Activated CD8-positive, alpha-beta memory T cell treated with anti-CD3 and anti-CD28 coated beads, Interleukin-2, amount 10 ng/mL, durations not matched to agents 7 days and 5 days (primary cell): ENCODE measurements at regions not wholly inside any gene's neighbourhood (a gene's known extent, or its start where the extent isn't known, plus 50 kb on each side); places are given as distances from the start of the nearest gene placed in this dataset.
"Not testable (repeated sequence)": the region's sequence is repeated elsewhere in the genome, so short reads cannot be mapped to it uniquely, and the experiment has no call there.

Experiments
- ATAC-seq: fragments of 150-1000 bp; cut with Tn5 transposase; one replicate; pipeline ENCODE4 v1.10.0; 2021; ENCODE audit warnings: moderate library complexity
- CTCF ChIA-PET: fragments of 350-600 bp; sonication (Branson Sonifier 250); formaldehyde crosslinking; loops from one replicate; lab custom pipeline; 2021; ENCODE audit warnings: antibody characterized with exemption; lab: Charles Lee
- DNase-seq: peaks from one replicate; pipeline ENCODE4 v3.0.0-alpha.2; 2020
- H3K27ac Mint-ChIP-seq: one replicate; pipeline ENCODE4 v1.8.0; 2021; ENCODE audit warnings: mild to moderate bottlenecking, mixed read lengths
- H3K27me3 Mint-ChIP-seq: one replicate; pipeline ENCODE4 v1.8.0; 2021; ENCODE audit warnings: mixed read lengths
- H3K36me3 Mint-ChIP-seq: one replicate; pipeline ENCODE4 v1.8.0; 2021; ENCODE audit warnings: mild to moderate bottlenecking, mixed read lengths
- H3K4me1 Mint-ChIP-seq: one replicate; pipeline ENCODE4 v1.8.0; 2021; ENCODE audit warnings: mixed read lengths
- H3K4me3 Mint-ChIP-seq: one replicate; pipeline ENCODE4 v1.8.0; 2021; ENCODE audit warnings: mild to moderate bottlenecking, moderate library complexity, mixed read lengths
- H3K9me3 Mint-ChIP-seq: one replicate; pipeline ENCODE4 v1.8.0; 2022; ENCODE audit warnings: low read depth, mixed read lengths

DNA sequence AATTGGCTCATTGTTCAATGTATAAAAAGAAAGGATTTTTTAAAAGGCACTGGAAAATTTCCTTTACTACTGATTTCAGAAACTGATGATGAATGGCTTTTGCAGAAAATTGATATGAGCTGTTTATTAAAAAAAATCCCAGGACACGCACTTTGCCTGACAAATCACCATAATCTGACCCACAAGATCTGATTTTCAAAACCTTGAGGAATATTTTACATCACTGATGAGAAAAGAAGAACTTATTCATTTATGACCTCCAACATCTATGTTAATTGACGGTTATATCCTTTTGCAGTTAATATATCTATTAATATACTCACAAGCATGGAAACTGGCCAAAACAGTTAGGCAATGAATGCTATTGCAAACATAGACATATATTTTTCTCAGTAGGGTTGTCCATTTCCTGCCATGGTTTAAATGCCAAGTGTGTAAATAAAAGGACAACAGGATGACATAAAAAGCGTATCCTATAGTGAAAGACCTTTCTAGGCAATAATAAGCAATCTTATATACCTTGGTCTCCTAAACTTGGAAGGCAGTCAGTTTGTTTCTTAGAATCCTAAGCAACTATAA, 109.7 kb upstream of the SLC7A14 start:
- no peaks in the 10 kb centered on the region for H3K36me3 Mint-ChIP-seq
- CTCF ChIA-PET, result no interaction called here
- H3K27me3 Mint-ChIP-seq, result no peaks in the 10 kb centered on the region
- H3K4me3 Mint-ChIP-seq, result no peak overlapping the region
- no peaks in the 10 kb centered on the region for H3K9me3 Mint-ChIP-seq
- no peak overlapping the region for H3K27ac Mint-ChIP-seq
- no peak for ATAC-seq
- no peaks in the 10 kb centered on the region for H3K4me1 Mint-ChIP-seq
- DNase-seq, result no peak

DNA sequence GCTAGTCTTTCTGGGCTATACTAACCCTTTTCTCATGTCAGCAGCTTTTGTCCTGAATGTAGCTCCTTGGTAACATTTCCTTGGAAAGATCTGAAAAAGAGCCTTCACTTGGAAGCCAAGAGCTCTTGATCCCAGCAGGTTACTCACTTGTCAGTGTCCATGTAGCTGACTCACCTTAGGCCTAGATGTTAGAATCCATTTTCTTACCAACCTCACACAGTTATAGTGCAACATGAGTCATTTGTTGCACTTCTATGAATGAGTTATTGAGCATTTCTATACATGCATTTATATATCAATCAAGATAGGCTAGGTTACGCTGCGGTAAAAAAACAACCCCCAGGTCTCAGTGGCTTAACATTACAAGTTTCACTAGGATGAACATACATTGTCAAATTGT, 106.8 kb upstream of the SLC7A14 start:
- CTCF ChIA-PET, result no interaction called here
- Mint-ChIP-seq H3K4me1 (no peaks in the 10 kb centered on the region), H3K36me3 (no peaks in the 10 kb centered on the region), H3K27me3 (no peaks in the 10 kb centered on the region), H3K9me3 (no peaks in the 10 kb centered on the region), H3K4me3 (no peak overlapping the region), H3K27ac (no peak overlapping the region)
- no peak for DNase-seq
- no peak for ATAC-seq

DNA sequence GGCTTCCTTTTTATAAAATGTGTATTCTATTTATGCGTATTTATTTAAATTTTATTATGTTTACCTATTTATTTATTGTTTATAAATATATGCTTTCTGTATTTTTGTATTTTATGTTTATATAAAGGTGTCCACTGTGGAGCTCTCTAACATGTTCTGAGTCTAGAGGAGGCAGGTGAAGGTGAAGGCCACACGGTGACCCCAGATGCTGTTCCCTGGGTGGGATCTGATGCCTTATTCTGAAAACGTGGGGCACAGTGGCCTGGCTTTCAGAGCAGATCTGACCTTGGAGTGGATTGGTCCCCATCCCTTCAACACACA, 104.7 kb upstream of the SLC7A14 start:
- no peaks in the 10 kb centered on the region for H3K36me3 Mint-ChIP-seq
- no peaks in the 10 kb centered on the region for H3K27me3 Mint-ChIP-seq
- H3K9me3 Mint-ChIP-seq, result no peaks in the 10 kb centered on the region
- no peaks in the 10 kb centered on the region for H3K4me1 Mint-ChIP-seq
- no peak overlapping the region for H3K27ac Mint-ChIP-seq
- CTCF ChIA-PET, result interaction anchor here (0.9 to 2.2 kb wide), 3 partner anchors 273 to 279 kb away, joined by 4 to 8 read pairs (median 5); no protein-coding TSS in a partner anchor
- ATAC-seq (no peak), DNase-seq (no peak)
- no peak overlapping the region for H3K4me3 Mint-ChIP-seq

DNA sequence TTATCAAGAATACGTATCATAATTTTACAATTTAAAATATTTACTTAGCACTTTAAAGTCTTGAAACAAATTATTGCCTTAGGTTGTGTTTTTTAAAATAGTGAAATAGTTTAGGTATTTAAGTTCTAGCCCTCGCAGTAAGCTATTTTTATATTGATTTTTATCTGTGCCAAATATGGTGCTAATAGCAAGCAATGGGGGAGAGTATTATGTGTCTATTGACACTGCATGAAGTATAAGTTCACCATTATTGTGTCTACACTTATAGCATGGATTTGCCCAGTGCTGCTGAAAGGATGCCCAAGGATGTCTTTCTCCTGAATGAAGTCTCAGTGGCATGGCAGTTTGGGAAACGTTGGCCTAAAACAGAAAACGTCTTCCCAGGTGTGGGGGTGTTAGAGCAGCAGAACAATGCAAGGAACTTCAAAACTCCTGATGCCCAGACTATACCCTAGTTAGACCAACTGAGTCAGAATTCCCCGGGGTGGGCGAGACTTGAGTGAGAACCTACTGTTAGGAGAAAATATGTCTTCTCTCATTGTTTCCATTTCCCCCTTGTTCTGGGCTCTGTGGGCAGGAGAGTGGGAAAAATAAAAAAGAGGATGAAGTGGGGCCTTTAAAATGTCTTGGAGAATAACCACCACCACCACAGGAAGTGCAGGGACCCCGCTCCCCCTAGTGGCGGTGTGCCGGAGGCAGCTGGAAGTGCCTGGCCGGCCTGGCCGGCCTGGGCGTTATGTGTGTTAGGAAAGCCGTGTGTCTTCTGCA, 104.2 kb upstream of the SLC7A14 start:
- CTCF ChIA-PET, result interaction anchor here (0.9 to 2.2 kb wide), 4 partner anchors 21 to 278 kb away, joined by 3 to 8 read pairs (median 4); no protein-coding TSS in a partner anchor
- Mint-ChIP-seq H3K9me3 (no peaks in the 10 kb centered on the region), H3K4me1 (no peaks in the 10 kb centered on the region), H3K27ac (no peak overlapping the region), H3K27me3 (no peaks in the 10 kb centered on the region), H3K4me3 (no peak overlapping the region), H3K36me3 (no peaks in the 10 kb centered on the region)
- no peak for ATAC-seq
- peak; percentile 46 for DNase-seq

DNA sequence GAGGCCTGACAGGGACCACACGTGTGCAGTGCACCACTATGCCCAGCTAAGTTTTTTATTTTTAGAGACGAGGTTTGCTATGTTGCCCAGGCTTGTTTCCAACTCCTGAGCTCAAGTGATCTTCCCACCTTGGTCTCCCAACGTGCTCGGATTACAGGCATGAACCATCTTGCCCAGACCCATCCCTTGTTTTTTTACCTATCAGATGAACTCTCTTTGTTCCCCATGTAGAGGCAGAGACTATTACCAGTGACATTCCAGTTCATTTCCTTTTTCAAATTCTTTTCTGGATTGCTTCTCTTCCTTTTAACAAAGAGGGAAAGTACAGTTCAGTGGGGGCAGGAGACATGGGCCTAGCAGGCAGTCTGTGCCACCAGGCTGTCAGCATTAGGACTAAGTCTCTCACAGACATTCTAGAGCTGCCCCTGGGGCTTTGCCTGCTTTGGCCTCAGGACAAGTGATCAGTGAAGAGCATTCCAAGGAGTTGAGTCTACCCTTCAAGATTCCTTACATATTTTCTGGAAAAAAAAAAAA, 103.5 kb upstream of the SLC7A14 start:
- Mint-ChIP-seq H3K36me3 (no peaks in the 10 kb centered on the region), H3K27ac (no peak overlapping the region), H3K4me1 (no peaks in the 10 kb centered on the region), H3K27me3 (no peaks in the 10 kb centered on the region), H3K4me3 (no peak overlapping the region), H3K9me3 (no peaks in the 10 kb centered on the region)
- DNase-seq, result no peak
- CTCF ChIA-PET, result interaction anchor here (1.4 to 2.2 kb wide), 3 partner anchors 20 to 276 kb away, joined by 3 to 8 read pairs (median 5); no protein-coding TSS in a partner anchor
- no peak for ATAC-seq

DNA sequence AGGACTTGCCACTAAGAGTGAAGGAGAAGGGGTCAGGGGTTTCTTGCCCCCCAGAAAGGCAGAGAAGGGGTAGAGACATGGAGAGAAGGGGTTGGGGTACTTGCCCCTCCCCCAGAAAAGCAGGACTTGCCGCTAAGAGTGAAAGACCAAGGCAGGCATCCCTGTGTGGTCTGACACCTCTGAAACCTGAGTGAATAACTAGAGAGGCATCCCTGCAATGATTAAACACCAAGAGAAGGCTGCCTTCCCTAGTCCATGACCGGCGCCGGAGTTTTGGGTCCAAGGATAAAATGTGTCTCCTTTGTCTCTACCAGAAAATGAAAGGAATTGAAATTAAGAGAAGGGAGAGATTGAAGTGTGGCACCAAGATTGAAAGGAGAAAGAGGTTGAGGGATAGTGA, 102.3 kb upstream of the SLC7A14 start:
- H3K27me3 Mint-ChIP-seq, DNase-seq, H3K4me3 Mint-ChIP-seq, H3K9me3 Mint-ChIP-seq, H3K4me1 Mint-ChIP-seq, H3K36me3 Mint-ChIP-seq, H3K27ac Mint-ChIP-seq, CTCF ChIA-PET, ATAC-seq: not testable (repeated sequence)

DNA sequence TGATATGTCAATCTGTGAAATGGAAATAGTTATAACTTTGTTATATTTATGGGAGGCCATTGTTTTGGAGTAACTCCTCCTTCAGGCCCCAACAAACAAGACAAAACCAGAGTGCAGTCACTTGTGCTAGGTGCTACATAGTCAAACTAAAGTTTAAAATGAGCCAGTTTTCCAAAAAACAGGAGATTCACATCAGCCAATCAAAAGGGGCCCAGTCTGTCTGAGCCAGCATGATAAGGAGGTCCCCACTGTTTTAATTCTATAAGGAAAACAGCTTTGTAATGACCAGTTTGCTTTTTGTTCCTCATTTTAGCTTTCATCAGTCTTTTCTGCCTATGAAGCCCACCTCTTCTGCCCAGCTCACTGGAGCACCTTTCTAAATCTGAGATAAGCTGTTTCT, 94.7 kb upstream of the SLC7A14 start:
- ATAC-seq (no peak), DNase-seq (no peak)
- Mint-ChIP-seq H3K27ac (no peak overlapping the region), H3K4me1 (no peaks in the 10 kb centered on the region), H3K9me3 (no peaks in the 10 kb centered on the region), H3K27me3 (peaks cover 3% of the 10 kb centered on the region), H3K36me3 (no peaks in the 10 kb centered on the region), H3K4me3 (no peak overlapping the region)
- CTCF ChIA-PET, result no interaction called here

DNA sequence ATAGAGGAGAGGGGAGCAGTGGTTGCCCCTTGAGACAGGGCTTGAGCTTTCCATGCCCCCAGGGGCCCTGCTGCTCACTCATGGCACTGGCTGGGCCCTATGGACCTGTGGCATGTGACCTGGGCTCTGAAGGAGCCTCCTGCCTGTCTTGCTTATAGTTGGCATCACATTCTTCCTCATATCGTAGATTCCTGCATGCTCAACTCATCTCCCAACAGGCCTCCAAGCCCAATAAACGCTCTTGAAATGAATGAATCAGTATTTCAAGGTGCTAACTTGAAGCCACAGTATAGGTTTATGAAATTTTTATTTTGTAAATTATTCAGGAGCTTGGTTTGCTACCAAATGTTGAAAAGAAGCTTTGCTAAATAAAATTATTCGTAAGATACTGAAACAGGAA, 93.3 kb upstream of the SLC7A14 start:
- peaks cover 3% of the 10 kb centered on the region for H3K27me3 Mint-ChIP-seq
- no peak overlapping the region for H3K4me3 Mint-ChIP-seq
- no peaks in the 10 kb centered on the region for H3K4me1 Mint-ChIP-seq
- no peak for DNase-seq
- CTCF ChIA-PET, result no interaction called here
- no peaks in the 10 kb centered on the region for H3K36me3 Mint-ChIP-seq
- ATAC-seq, result no peak
- no peaks in the 10 kb centered on the region for H3K9me3 Mint-ChIP-seq
- no peak overlapping the region for H3K27ac Mint-ChIP-seq

DNA sequence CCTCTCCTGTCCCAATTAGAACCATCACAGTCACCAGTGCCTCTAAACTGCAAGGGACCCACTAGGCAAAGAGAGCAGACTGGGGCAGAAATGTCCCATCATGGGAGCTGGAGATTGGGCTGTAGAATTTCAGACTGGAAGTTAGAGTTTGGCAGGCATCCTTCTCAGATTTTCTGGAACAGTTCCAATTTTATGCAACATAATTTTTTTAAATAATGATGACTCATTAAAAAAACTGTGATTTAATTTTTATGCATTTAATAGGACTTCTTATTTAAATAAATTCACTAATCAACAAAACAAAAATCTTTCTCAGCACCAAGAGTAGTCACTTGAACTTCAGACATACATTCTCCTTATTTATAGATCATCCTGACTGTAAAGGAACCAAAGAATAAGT, 84.6 kb upstream of the SLC7A14 start:
- CTCF ChIA-PET, result no interaction called here
- H3K4me1 Mint-ChIP-seq, result no peaks in the 10 kb centered on the region
- no peaks in the 10 kb centered on the region for H3K27me3 Mint-ChIP-seq

DNA sequence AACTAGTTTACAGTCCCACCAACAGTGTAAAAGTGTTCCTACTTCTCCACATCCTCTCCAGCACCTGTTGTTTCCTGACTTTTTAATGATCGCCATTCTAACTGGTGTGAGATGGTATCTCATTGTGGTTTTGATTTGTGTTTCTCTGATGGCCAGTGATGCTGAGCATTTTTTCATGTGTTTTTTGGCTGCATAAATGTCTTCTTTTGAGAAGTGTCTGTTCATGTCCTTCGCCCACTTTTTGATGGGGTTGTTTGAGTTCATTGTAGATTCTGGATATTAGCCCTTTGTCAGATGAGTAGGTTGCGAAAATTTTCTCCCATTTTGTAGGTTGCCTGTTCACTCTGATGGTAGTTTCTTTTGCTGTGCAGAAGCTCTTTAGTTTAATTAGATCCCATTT, 77.1 kb upstream of the SLC7A14 start:
- H3K36me3 Mint-ChIP-seq, CTCF ChIA-PET, DNase-seq, H3K27me3 Mint-ChIP-seq, H3K9me3 Mint-ChIP-seq, H3K4me3 Mint-ChIP-seq, H3K27ac Mint-ChIP-seq, H3K4me1 Mint-ChIP-seq, ATAC-seq: not testable (repeated sequence)

More for the DNA sequence above, 84.6 kb upstream of the SLC7A14 start:
- no peak overlapping the region for H3K27ac Mint-ChIP-seq
- H3K36me3 Mint-ChIP-seq, result no peaks in the 10 kb centered on the region
- H3K9me3 Mint-ChIP-seq, result no peaks in the 10 kb centered on the region
- no peak for DNase-seq
- ATAC-seq, result no peak
- no peak overlapping the region for H3K4me3 Mint-ChIP-seq

DNA sequence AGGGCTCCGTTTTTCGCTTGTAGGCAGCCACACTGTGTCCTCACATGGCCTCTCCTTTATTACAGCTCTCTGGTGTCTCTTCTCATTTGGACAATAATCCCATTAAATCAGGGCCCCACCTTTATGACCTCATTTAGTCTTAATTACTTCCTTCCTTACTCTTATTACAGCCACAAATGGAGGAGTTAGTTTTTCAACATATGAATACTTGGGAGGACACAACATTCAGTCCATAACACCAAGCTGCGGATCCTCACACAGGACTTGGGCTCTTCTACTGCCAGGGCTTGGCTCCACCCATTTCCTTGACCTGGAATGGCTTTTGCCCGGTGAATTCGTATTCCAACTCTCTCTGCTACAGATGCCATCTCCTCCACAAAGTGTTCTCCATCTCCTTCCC, 74.3 kb upstream of the SLC7A14 start:
- Mint-ChIP-seq H3K27me3 (no peaks in the 10 kb centered on the region), H3K4me1 (no peaks in the 10 kb centered on the region), H3K9me3 (no peaks in the 10 kb centered on the region), H3K27ac (no peak overlapping the region), H3K36me3 (no peaks in the 10 kb centered on the region), H3K4me3 (no peak overlapping the region)
- DNase-seq, result no peak
- no peak for ATAC-seq
- CTCF ChIA-PET, result no interaction called here

DNA sequence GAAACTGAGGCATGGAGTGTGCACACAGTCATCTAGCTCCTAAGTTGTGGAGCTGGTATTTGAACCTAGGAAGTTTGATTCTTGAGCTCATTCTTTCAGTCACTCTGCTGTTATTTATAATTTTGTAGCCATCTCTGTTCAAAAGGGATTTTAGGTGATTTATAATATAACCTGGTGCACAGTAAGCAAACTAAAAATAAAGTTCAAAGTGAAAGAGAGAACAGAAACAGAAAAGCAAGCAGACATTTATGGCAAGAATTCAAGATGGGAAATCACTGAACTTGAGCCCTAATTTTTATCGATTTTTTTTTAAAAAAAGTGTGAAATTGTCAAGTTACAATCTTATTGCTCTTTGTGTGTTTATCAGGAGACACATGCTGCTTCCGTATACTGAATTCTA, 71.4 kb upstream of the SLC7A14 start:
- Mint-ChIP-seq H3K27ac (no peak overlapping the region), H3K9me3 (no peaks in the 10 kb centered on the region), H3K36me3 (no peaks in the 10 kb centered on the region), H3K4me3 (no peak overlapping the region), H3K27me3 (no peaks in the 10 kb centered on the region), H3K4me1 (no peaks in the 10 kb centered on the region)
- no peak for ATAC-seq
- CTCF ChIA-PET, result no interaction called here
- no peak for DNase-seq

DNA sequence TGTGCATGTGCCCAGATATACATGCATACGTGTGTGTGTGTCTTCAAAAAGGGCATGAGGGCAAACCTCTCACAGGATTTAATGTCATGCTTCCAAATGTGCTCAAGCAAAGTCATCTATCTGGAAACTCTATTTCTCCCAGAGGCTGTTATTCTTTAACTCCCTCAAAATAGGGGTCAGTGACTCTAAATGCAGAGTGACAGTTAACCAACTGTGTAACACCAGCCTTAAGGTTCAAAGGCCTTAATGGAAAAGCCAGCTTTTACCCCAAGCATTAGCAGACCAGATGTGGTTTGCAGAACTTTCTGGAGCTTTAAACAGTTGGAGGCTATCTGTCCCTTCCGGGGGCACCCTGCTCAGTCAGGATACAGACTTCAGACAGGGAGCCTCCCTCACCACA, 70.4 kb upstream of the SLC7A14 start:
- no peak overlapping the region for H3K27ac Mint-ChIP-seq
- no peaks in the 10 kb centered on the region for H3K36me3 Mint-ChIP-seq
- no peak for ATAC-seq
- H3K9me3 Mint-ChIP-seq, result no peaks in the 10 kb centered on the region
- H3K4me1 Mint-ChIP-seq, result no peaks in the 10 kb centered on the region
- CTCF ChIA-PET, result no interaction called here
- DNase-seq, result no peak
- no peak overlapping the region for H3K4me3 Mint-ChIP-seq
- no peaks in the 10 kb centered on the region for H3K27me3 Mint-ChIP-seq

DNA sequence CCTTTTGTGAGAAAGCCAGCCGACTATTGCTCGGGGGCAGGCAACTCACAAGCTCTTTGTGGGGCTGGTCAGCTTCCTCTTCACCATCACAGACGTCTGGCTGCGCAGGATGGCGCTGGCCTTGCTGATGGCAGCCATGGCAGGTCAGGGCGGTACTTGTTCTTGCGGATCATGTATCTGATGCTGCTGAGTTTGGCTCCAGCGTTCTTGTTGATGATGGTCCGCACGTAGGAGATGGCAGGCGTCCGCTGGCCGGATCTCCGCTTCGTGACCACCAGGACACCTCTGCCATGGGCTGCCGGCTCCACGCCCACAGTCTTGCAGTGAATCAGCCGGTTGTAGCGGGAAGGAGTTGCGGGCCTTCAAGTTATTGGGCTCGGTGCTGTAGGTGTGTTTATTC, 67.9 kb upstream of the SLC7A14 start:
- Mint-ChIP-seq H3K27ac (no peak overlapping the region), H3K4me3 (no peak overlapping the region), H3K9me3 (no peaks in the 10 kb centered on the region), H3K4me1 (no peaks in the 10 kb centered on the region), H3K27me3 (peaks cover 14% of the 10 kb centered on the region), H3K36me3 (no peaks in the 10 kb centered on the region)
- CTCF ChIA-PET, result no interaction called here
- DNase-seq, result no peak
- no peak for ATAC-seq
